ENCODE measurements at regions not wholly inside any gene's neighbourhood (a gene's known extent, or its start where the extent isn't known, plus 50 kb on each side); places are given as distances from the start of the nearest gene placed in this dataset.

DNA sequence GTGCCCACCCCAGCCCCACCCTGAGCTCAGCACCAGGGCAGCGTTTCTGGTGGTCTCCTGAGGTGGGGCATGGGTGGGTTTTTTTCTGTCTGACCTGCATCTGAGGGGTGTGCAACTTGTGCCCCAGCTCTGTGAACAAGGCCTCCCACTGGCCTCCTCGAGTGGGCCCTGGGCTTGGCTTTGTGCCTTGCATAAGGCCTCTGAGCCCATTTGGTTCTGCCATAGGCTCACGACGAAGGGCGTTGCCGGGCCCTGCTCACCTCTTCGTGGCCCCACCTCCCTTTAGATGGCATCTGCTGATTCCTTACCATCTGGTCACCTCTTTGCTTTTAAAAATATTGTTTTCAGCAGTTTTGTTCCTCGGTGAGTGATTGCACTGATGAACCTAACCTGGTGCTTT is 127.1 kb upstream of the COL5A1 start:
- no peak for TF ChIP-seq POLR2AphosphoS5 (IDR thresholded peaks at IDR 0.05)
- no peak for TF ChIP-seq EZH2 (IDR thresholded peaks at IDR 0.05; ENCODE audit: borderline replicate concordance, insufficient read depth, low read length, poor library complexity, severe bottlenecking)
- TF ChIP-seq EP300 (conservative IDR thresholded peaks at IDR 0.05; ENCODE audit: poor library complexity, severe bottlenecking): no peak
- TF ChIP-seq, protein P1, sequence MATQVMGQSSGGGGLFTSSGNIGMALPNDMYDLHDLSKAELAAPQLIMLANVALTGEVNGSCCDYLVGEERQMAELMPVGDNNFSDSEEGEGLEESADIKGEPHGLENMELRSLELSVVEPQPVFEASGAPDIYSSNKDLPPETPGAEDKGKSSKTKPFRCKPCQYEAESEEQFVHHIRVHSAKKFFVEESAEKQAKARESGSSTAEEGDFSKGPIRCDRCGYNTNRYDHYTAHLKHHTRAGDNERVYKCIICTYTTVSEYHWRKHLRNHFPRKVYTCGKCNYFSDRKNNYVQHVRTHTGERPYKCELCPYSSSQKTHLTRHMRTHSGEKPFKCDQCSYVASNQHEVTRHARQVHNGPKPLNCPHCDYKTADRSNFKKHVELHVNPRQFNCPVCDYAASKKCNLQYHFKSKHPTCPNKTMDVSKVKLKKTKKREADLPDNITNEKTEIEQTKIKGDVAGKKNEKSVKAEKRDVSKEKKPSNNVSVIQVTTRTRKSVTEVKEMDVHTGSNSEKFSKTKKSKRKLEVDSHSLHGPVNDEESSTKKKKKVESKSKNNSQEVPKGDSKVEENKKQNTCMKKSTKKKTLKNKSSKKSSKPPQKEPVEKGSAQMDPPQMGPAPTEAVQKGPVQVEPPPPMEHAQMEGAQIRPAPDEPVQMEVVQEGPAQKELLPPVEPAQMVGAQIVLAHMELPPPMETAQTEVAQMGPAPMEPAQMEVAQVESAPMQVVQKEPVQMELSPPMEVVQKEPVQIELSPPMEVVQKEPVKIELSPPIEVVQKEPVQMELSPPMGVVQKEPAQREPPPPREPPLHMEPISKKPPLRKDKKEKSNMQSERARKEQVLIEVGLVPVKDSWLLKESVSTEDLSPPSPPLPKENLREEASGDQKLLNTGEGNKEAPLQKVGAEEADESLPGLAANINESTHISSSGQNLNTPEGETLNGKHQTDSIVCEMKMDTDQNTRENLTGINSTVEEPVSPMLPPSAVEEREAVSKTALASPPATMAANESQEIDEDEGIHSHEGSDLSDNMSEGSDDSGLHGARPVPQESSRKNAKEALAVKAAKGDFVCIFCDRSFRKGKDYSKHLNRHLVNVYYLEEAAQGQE (IDR thresholded peaks at IDR 0.05; ENCODE audit: borderline replicate concordance): no peak
- no peak for TF ChIP-seq TAF1 (IDR thresholded peaks at IDR 0.05; ENCODE audit: low read depth)
- TF ChIP-seq, protein P2, sequence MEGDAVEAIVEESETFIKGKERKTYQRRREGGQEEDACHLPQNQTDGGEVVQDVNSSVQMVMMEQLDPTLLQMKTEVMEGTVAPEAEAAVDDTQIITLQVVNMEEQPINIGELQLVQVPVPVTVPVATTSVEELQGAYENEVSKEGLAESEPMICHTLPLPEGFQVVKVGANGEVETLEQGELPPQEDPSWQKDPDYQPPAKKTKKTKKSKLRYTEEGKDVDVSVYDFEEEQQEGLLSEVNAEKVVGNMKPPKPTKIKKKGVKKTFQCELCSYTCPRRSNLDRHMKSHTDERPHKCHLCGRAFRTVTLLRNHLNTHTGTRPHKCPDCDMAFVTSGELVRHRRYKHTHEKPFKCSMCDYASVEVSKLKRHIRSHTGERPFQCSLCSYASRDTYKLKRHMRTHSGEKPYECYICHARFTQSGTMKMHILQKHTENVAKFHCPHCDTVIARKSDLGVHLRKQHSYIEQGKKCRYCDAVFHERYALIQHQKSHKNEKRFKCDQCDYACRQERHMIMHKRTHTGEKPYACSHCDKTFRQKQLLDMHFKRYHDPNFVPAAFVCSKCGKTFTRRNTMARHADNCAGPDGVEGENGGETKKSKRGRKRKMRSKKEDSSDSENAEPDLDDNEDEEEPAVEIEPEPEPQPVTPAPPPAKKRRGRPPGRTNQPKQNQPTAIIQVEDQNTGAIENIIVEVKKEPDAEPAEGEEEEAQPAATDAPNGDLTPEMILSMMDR (IDR thresholded peaks at IDR 0.05; ENCODE audit: poor library complexity, severe bottlenecking): no peak
- TF ChIP-seq SMC3 (conservative IDR thresholded peaks at IDR 0.05; ENCODE audit: poor library complexity): no peak
- TF ChIP-seq RAD21 (conservative IDR thresholded peaks at IDR 0.05): no peak
- TF ChIP-seq MXI1 (conservative IDR thresholded peaks at IDR 0.05; ENCODE audit: poor library complexity, severe bottlenecking): no peak
- Histone ChIP-seq H3K27ac (ENCODE audit: low read length) (no peak overlapping the region), H3F3A (ENCODE audit: insufficient read depth, low read length, poor library complexity, severe bottlenecking) (no peaks in the 10 kb centered on the region), H3K27me3 (ENCODE audit: insufficient read depth, low read depth, low read length) (no peaks in the 10 kb centered on the region), H3K9me2 (ENCODE audit: insufficient read depth, low read length) (no peaks in the 10 kb centered on the region), H3K79me2 (replicated peaks; ENCODE audit: insufficient read depth, low read length) (no peaks in the 10 kb centered on the region), H3K9ac (ENCODE audit: low read length) (no peak overlapping the region), H3K4me3 (ENCODE audit: low read length) (no peak overlapping the region), H3K9me3 (ENCODE audit: low read length) (no peaks in the 10 kb centered on the region), H2AFZ (ENCODE audit: low read depth, low read length) (no peak overlapping the region), H4K20me1 (ENCODE audit: insufficient read depth) (no peaks in the 10 kb centered on the region), H3K4me2 (ENCODE audit: low read length) (no peak overlapping the region), H3K36me3 (ENCODE audit: insufficient read depth, low read length) (no peaks in the 10 kb centered on the region)

DNA sequence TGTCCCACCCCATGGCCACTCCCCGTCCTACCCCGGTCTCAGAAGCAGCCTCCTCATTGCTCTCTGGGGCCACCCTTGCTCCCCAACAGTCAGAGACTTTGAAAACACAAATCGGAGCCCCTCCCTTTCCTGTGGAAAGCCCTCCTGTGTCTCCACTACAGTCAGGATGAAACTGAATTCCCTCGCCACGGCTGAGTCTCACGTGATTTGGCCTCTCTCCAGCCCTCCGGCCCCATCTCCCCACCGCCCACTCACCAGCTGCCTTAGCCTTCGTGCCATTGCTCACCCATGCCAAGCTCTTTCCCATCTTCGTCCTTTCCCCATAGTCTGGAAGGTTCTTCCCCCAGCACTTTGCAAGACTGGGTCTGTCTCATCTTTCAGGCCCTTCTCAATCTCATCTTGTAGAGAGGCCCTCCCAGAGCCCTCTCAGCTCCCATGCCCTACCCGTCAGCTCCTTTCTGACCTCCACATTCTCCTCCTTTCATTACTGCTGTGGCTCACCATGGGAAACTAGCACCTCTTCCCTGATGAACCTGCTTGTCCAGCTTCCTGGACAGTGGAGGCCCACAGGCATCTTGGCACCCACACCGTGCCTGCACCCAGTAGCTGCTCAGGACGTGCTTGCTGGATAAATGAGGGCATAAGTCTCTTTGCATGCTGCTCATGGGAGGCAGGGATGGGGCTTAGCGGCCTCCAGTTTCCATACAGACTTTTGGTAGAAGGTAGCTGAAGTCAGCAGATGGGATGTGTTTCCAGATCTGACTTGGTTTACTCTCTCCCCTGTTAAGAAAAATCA is 126.4 kb upstream of the COL5A1 start:
- Histone ChIP-seq H3K4me2 (ENCODE audit: low read length) (no peak overlapping the region), H3K27ac (ENCODE audit: low read length) (no peak overlapping the region), H3K9me2 (ENCODE audit: insufficient read depth, low read length) (no peaks in the 10 kb centered on the region), H3K4me3 (ENCODE audit: low read length) (no peak overlapping the region), H3K79me2 (replicated peaks; ENCODE audit: insufficient read depth, low read length) (no peaks in the 10 kb centered on the region), H2AFZ (ENCODE audit: low read depth, low read length) (no peak overlapping the region), H3F3A (ENCODE audit: insufficient read depth, low read length, poor library complexity, severe bottlenecking) (no peaks in the 10 kb centered on the region), H3K9me3 (ENCODE audit: low read length) (no peaks in the 10 kb centered on the region), H4K20me1 (ENCODE audit: insufficient read depth) (no peaks in the 10 kb centered on the region), H3K27me3 (ENCODE audit: insufficient read depth, low read depth, low read length) (no peaks in the 10 kb centered on the region), H3K9ac (ENCODE audit: low read length) (no peak overlapping the region), H3K36me3 (ENCODE audit: insufficient read depth, low read length) (no peaks in the 10 kb centered on the region)
- TF ChIP-seq, protein P2 (IDR thresholded peaks at IDR 0.05; ENCODE audit: poor library complexity, severe bottlenecking): no peak
- TF ChIP-seq POLR2AphosphoS5 (IDR thresholded peaks at IDR 0.05) (no peak), RAD21 (conservative IDR thresholded peaks at IDR 0.05) (no peak), TAF1 (IDR thresholded peaks at IDR 0.05; ENCODE audit: low read depth) (no peak), EP300 (conservative IDR thresholded peaks at IDR 0.05; ENCODE audit: poor library complexity, severe bottlenecking) (no peak), MXI1 (conservative IDR thresholded peaks at IDR 0.05; ENCODE audit: poor library complexity, severe bottlenecking) (no peak), SMC3 (conservative IDR thresholded peaks at IDR 0.05; ENCODE audit: poor library complexity) (no peak), EZH2 (IDR thresholded peaks at IDR 0.05; ENCODE audit: borderline replicate concordance, insufficient read depth, low read length, poor library complexity, severe bottlenecking) (no peak)
- TF ChIP-seq, protein P1 (IDR thresholded peaks at IDR 0.05; ENCODE audit: borderline replicate concordance): no peak
